ENCODE measurements at regions not wholly inside any gene's neighbourhood (a gene's known extent, or its start where the extent isn't known, plus 50 kb on each side); places are given as distances from the start of the nearest gene placed in this dataset.

DNA sequence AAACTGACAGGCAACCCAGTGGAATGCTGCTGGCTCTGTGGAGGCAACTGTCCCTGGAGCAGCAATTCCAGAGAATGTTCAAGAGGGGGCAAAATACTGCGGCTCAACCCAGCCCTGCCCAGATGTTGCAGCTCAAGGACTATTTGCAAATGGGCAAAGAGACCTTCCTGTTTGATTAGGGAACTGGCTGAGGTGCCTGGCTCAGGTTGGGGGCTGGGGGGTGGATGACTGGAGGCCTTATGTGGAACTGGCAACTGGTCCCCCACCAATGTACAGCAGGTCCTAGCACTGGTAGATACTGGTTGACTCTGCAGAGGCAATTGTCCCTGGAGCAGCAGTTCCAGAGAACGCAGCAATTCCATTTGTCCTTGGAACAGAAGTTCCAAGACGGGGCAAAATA is 302.5 kb downstream of the ZPLD1 start:
- ChIA-PET POLR2A (no interaction called here), CTCF (interaction anchor here (0.6 kb wide), 1 partner anchor 96 kb away, joined by 3 read pairs; no protein-coding TSS in a partner anchor)
- peaks cover 13% of the 10 kb centered on the region for H3K4me1 ChIP-seq
- H3K4me2 ChIP-seq = no peak overlapping the region
- DNase-seq (ENCODE audit: low read depth in 1 of 2, low spot score in 1 of 2) = no peak
- H3K9me3 ChIP-seq = no peaks in the 10 kb centered on the region
- no peak overlapping the region for H3K27ac ChIP-seq
- no peak overlapping the region for H3K4me3 ChIP-seq
- FAIRE-seq = no peak
- 57% methylated on average over 3 of the region's 3 CpGs for WGBS (ENCODE audit: missing lambda C conversion rate)
- ATAC-seq = no peak
- TF ChIP-seq EHF (CRISPR knock-in tag; IDR thresholded peaks at IDR 0.05) (no peak), RNF2 (IDR thresholded peaks at IDR 0.05; ENCODE audit: borderline replicate concordance, low read depth) (no peak), FOXS1 (CRISPR knock-in tag; IDR thresholded peaks at IDR 0.05) (no peak), EP300 (IDR thresholded peaks at IDR 0.05) (no peak), JUN (IDR thresholded peaks at IDR 0.05) (no peak), SMC3 (IDR thresholded peaks at IDR 0.05) (no peak), CBX2 (IDR thresholded peaks at IDR 0.05; ENCODE audit: borderline replicate concordance, low read depth) (no peak), RAD21 (conservative IDR thresholded peaks at IDR 0.05 in 1 of 2, IDR thresholded peaks at IDR 0.05 in 1 of 2) (no peak), SREBF2 (IDR thresholded peaks at IDR 0.05) (no peak), BHLHE40 (IDR thresholded peaks at IDR 0.05; ENCODE audit: low read depth, low read length) (no peak), JUNB (IDR thresholded peaks at IDR 0.05) (no peak), CHD4 (IDR thresholded peaks at IDR 0.05; ENCODE audit: borderline replicate concordance) (no peak), TFCP2L1 (CRISPR knock-in tag; IDR thresholded peaks at IDR 0.05) (no peak), NR3C1 (IDR thresholded peaks at IDR 0.05) (no peak), HOXB13 (CRISPR knock-in tag; IDR thresholded peaks at IDR 0.05; ENCODE audit: low read depth) (no peak)
- TF ChIP-seq, protein P1, sequence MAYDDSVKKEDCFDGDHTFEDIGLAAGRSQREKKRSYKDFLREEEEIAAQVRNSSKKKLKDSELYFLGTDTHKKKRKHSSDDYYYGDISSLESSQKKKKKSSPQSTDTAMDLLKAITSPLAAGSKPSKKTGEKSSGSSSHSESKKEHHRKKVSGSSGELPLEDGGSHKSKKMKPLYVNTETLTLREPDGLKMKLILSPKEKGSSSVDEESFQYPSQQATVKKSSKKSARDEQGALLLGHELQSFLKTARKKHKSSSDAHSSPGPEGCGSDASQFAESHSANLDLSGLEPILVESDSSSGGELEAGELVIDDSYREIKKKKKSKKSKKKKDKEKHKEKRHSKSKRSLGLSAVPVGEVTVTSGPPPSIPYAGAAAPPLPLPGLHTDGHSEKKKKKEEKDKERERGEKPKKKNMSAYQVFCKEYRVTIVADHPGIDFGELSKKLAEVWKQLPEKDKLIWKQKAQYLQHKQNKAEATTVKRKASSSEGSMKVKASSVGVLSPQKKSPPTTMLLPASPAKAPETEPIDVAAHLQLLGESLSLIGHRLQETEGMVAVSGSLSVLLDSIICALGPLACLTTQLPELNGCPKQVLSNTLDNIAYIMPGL (CRISPR knock-in tag; IDR thresholded peaks at IDR 0.05; ENCODE audit: borderline replicate concordance) = no peak
- TF ChIP-seq, protein P2, sequence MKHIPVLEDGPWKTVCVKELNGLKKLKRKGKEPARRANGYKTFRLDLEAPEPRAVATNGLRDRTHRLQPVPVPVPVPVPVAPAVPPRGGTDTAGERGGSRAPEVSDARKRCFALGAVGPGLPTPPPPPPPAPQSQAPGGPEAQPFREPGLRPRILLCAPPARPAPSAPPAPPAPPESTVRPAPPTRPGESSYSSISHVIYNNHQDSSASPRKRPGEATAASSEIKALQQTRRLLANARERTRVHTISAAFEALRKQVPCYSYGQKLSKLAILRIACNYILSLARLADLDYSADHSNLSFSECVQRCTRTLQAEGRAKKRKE (CRISPR knock-in tag; IDR thresholded peaks at IDR 0.05; ENCODE audit: low read depth) = no peak
- TF ChIP-seq, protein P3, sequence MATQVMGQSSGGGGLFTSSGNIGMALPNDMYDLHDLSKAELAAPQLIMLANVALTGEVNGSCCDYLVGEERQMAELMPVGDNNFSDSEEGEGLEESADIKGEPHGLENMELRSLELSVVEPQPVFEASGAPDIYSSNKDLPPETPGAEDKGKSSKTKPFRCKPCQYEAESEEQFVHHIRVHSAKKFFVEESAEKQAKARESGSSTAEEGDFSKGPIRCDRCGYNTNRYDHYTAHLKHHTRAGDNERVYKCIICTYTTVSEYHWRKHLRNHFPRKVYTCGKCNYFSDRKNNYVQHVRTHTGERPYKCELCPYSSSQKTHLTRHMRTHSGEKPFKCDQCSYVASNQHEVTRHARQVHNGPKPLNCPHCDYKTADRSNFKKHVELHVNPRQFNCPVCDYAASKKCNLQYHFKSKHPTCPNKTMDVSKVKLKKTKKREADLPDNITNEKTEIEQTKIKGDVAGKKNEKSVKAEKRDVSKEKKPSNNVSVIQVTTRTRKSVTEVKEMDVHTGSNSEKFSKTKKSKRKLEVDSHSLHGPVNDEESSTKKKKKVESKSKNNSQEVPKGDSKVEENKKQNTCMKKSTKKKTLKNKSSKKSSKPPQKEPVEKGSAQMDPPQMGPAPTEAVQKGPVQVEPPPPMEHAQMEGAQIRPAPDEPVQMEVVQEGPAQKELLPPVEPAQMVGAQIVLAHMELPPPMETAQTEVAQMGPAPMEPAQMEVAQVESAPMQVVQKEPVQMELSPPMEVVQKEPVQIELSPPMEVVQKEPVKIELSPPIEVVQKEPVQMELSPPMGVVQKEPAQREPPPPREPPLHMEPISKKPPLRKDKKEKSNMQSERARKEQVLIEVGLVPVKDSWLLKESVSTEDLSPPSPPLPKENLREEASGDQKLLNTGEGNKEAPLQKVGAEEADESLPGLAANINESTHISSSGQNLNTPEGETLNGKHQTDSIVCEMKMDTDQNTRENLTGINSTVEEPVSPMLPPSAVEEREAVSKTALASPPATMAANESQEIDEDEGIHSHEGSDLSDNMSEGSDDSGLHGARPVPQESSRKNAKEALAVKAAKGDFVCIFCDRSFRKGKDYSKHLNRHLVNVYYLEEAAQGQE (IDR thresholded peaks at IDR 0.05) = no peak
- TF ChIP-seq, protein P4, sequence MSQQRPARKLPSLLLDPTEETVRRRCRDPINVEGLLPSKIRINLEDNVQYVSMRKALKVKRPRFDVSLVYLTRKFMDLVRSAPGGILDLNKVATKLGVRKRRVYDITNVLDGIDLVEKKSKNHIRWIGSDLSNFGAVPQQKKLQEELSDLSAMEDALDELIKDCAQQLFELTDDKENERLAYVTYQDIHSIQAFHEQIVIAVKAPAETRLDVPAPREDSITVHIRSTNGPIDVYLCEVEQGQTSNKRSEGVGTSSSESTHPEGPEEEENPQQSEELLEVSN (IDR thresholded peaks at IDR 0.05; ENCODE audit: borderline replicate concordance, low read depth) = no peak
- TF ChIP-seq, protein P5, sequence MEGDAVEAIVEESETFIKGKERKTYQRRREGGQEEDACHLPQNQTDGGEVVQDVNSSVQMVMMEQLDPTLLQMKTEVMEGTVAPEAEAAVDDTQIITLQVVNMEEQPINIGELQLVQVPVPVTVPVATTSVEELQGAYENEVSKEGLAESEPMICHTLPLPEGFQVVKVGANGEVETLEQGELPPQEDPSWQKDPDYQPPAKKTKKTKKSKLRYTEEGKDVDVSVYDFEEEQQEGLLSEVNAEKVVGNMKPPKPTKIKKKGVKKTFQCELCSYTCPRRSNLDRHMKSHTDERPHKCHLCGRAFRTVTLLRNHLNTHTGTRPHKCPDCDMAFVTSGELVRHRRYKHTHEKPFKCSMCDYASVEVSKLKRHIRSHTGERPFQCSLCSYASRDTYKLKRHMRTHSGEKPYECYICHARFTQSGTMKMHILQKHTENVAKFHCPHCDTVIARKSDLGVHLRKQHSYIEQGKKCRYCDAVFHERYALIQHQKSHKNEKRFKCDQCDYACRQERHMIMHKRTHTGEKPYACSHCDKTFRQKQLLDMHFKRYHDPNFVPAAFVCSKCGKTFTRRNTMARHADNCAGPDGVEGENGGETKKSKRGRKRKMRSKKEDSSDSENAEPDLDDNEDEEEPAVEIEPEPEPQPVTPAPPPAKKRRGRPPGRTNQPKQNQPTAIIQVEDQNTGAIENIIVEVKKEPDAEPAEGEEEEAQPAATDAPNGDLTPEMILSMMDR (IDR thresholded peaks at IDR 0.05) = no peak

Measured in A549 (cell line).